OCI-LY1 (cell line): ENCODE measurements at regions not wholly inside any gene's neighbourhood (a gene's known extent, or its start where the extent isn't known, plus 50 kb on each side); places are given as distances from the start of the nearest gene placed in this dataset.

Source experiments
- H2AFZ ChIP-seq: fragments of 200-600 bp; sonication (generic), shearing (Covaris generic); 2 replicates; pipeline ENCODE4 v1.6.0; 2014; ENCODE audit warnings: antibody characterized with exemption, mild to moderate bottlenecking, low read length
- H3F3A ChIP-seq: fragments of 200-600 bp; sonication (generic), shearing (Covaris generic); 2 replicates; pipeline ENCODE4 v1.6.0; 2014; ENCODE audit warnings: mild to moderate bottlenecking, antibody characterized with exemption, low read length, moderate library complexity; ENCODE audit not compliant: insufficient read depth
- H3K27ac ChIP-seq: fragments of 200-600 bp; sonication (generic); 2 replicates; pipeline ENCODE4 v1.5.1; 2014; ENCODE audit warnings: low read length, mixed run types, mild to moderate bottlenecking, low read depth; ENCODE audit not compliant: poor library complexity, severe bottlenecking
- H3K27me3 ChIP-seq: fragments of 200-600 bp; sonication (generic); 2 replicates; pipeline ENCODE4 v1.6.0; 2014; ENCODE audit warnings: antibody characterized with exemption, mild to moderate bottlenecking, low read length, moderate library complexity; ENCODE audit not compliant: insufficient read depth
- H3K36me3 ChIP-seq: fragments of 200-600 bp; sonication (generic); 2 replicates; pipeline ENCODE4 v1.6.1; 2014; ENCODE audit warnings: mild to moderate bottlenecking, antibody characterized with exemption, low read length, moderate library complexity, mixed read lengths; ENCODE audit not compliant: insufficient read depth
- H3K4me1 ChIP-seq: fragments of 200-600 bp; sonication (generic); 2 replicates; pipeline ENCODE4 v1.5.1; 2014; ENCODE audit warnings: mild to moderate bottlenecking, low read length, moderate library complexity; ENCODE audit not compliant: insufficient read depth, severe bottlenecking
- H3K4me2 ChIP-seq: fragments of 200-600 bp; sonication (generic), shearing (Covaris generic); 2 replicates; pipeline ENCODE4 v1.6.1; 2014; ENCODE audit warnings: low read length
- H3K4me3 ChIP-seq: fragments of 200-600 bp; sonication (generic); 2 replicates; pipeline ENCODE4 v1.5.1; 2014; ENCODE audit warnings: low read length, low read depth, mild to moderate bottlenecking, mixed read lengths; ENCODE audit not compliant: poor library complexity, severe bottlenecking
- H3K79me2 ChIP-seq: fragments of 200-600 bp; shearing (Covaris generic); 2 replicates; pipeline ENCODE4 v1.6.1; 2016; ENCODE audit warnings: mixed run types, low read length, mixed read lengths; ENCODE audit not compliant: insufficient read depth
- H3K9ac ChIP-seq: fragments of 200-600 bp; sonication (generic), shearing (Covaris generic); 2 replicates; pipeline ENCODE4 v1.6.1; 2014; ENCODE audit warnings: mild to moderate bottlenecking, low read length, mixed read lengths
- H3K9me2 ChIP-seq: fragments of 200-600 bp; sonication (generic), shearing (Covaris generic); 2 replicates; pipeline ENCODE4 v1.6.1; 2014; ENCODE audit warnings: low read depth, mild to moderate bottlenecking, low read length, mixed read lengths
- H3K9me3 ChIP-seq: fragments of 200-600 bp; shearing (Covaris generic); 2 replicates; pipeline ENCODE4 v1.6.1; 2014; ENCODE audit warnings: low read length, mixed read lengths
- H4K20me1 ChIP-seq: fragments of 200-600 bp; sonication (generic), shearing (Covaris generic); 2 replicates; pipeline ENCODE4 v1.6.0; 2016; ENCODE audit warnings: mild to moderate bottlenecking, low read length; ENCODE audit not compliant: insufficient read depth
- EZH2 ChIP-seq: fragments of 200-600 bp; sonication (generic), shearing (Covaris generic); IDR thresholded peaks from 2 replicates; pipeline ENCODE4 v1.8.0; 2017; ENCODE audit warnings: borderline replicate concordance, mixed run types, mild to moderate bottlenecking, antibody characterized with exemption, low read length, moderate library complexity, mixed read lengths
- TF ChIP-seq, protein P1 (sequence below): fragments of 200-600 bp; sonication (generic), shearing (Covaris generic); IDR thresholded peaks from 2 replicates; pipeline ENCODE4 v1.5.1; 2017; ENCODE audit warnings: mild to moderate bottlenecking, antibody characterized with exemption, low read length, moderate library complexity, mixed read lengths

DNA sequence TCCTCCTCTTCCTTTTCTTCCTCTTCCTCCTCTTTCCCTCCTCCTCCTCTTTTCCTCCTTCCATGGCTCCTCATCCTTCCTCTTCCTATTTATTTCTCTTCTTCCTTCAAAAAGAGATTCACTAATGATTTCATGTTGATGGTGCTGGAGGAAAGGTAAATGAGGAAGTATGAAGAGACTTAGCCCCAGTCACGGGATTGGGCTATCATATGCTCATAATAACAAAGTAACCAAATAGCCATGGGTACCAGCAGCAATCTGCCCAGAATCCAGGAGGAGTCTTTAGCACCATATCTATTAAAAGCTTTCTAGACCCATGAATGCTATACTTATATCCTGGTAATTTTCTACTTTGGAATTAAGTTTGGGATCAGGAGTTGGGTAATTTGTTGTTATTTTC lies 910.9 kb upstream of the MAP3K7 start:
- Histone ChIP-seq H4K20me1 (no peaks in the 10 kb centered on the region), H3K4me2 (no peak overlapping the region), H3K27ac (no peak overlapping the region), H3K27me3 (no peaks in the 10 kb centered on the region), H3F3A (no peaks in the 10 kb centered on the region), H3K9me3 (no peaks in the 10 kb centered on the region), H2AFZ (no peak overlapping the region), H3K9ac (no peak overlapping the region), H3K36me3 (no peaks in the 10 kb centered on the region), H3K4me3 (no peak overlapping the region), H3K79me2 (no peaks in the 10 kb centered on the region), H3K4me1 (no peaks in the 10 kb centered on the region), H3K9me2 (no peaks in the 10 kb centered on the region)
- TF ChIP-seq EZH2, result no peak
- TF ChIP-seq, protein P1, sequence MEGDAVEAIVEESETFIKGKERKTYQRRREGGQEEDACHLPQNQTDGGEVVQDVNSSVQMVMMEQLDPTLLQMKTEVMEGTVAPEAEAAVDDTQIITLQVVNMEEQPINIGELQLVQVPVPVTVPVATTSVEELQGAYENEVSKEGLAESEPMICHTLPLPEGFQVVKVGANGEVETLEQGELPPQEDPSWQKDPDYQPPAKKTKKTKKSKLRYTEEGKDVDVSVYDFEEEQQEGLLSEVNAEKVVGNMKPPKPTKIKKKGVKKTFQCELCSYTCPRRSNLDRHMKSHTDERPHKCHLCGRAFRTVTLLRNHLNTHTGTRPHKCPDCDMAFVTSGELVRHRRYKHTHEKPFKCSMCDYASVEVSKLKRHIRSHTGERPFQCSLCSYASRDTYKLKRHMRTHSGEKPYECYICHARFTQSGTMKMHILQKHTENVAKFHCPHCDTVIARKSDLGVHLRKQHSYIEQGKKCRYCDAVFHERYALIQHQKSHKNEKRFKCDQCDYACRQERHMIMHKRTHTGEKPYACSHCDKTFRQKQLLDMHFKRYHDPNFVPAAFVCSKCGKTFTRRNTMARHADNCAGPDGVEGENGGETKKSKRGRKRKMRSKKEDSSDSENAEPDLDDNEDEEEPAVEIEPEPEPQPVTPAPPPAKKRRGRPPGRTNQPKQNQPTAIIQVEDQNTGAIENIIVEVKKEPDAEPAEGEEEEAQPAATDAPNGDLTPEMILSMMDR, result no peak

DNA sequence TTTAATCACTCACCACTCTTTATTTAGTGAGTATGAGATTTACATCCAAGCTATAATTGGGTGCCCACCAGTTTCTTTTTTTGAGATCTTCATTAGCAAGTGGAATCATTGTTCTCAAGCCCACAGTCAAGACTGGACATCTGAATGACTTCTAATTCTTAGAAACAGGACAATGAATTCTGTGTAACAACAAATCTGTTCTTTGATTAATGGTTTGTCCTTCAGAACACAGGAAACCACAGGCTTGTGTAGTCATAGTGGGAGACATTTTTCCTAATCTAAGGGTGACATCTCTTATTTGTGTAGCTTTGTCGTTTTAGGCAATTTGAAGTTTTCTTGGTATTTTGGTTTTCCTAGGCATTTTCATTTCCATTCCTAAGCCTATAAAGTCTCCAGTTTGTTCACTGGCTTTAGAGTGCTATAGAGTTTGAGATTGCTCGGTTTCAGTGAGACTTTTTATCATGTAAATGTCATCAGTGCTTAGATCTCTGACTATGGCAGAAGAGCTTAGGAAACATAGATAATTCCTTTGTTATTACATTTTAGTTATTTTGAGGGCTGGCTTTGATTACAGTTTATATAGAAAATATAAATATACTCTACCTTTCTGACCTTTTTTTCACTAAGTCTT lies 903.9 kb upstream of the MAP3K7 start:
- H4K20me1 ChIP-seq, result no peaks in the 10 kb centered on the region
- H3F3A ChIP-seq, result no peaks in the 10 kb centered on the region
- no peaks in the 10 kb centered on the region for H3K36me3 ChIP-seq
- H3K4me2 ChIP-seq, result no peak overlapping the region
- no peak overlapping the region for H2AFZ ChIP-seq
- no peak overlapping the region for H3K4me3 ChIP-seq
- H3K9me2 ChIP-seq, result no peaks in the 10 kb centered on the region
- H3K79me2 ChIP-seq, result no peaks in the 10 kb centered on the region
- TF ChIP-seq, protein P1, result no peak
- TF ChIP-seq EZH2, result no peak
- H3K27me3 ChIP-seq, result no peaks in the 10 kb centered on the region
- H3K4me1 ChIP-seq, result no peaks in the 10 kb centered on the region
- H3K9ac ChIP-seq, result no peak overlapping the region
- H3K27ac ChIP-seq, result no peak overlapping the region
- no peaks in the 10 kb centered on the region for H3K9me3 ChIP-seq

DNA sequence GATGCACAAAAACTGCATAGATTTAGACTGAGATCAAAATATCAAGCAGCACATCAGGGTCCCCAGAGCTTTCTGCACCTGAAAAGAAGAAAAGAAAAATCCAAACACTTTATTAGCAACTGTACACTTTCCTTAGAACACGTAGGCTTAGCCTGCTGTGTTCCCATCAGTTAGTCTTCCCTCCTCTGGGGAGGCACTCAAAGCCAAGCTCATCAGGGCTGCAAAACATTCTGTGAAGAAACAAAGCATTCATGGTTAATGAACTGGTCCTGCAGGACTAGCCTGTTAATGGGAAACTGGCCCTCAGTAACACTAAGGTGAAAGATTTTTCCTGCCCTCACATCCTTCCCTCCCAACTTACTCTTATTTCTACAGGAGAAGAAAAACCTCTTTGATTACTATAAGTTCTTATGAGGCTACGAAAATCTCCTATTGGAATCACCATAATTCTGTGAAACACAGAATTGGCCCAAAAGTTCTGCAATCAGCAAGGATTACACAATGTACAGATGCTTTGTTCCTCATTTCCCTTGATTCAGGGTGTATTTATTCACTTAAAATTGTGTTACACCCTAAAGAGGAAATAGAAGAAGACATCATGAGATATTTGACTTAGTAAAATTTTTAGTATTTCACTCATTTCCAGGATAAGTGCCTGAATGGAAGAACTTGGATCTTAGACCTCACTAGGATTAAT lies 901.0 kb upstream of the MAP3K7 start:
- no peaks in the 10 kb centered on the region for H4K20me1 ChIP-seq

More for the DNA sequence above, 901.0 kb upstream of the MAP3K7 start:
- Histone ChIP-seq H3K4me3 (no peak overlapping the region), H3K9ac (no peak overlapping the region), H3K4me2 (no peak overlapping the region), H3K4me1 (no peaks in the 10 kb centered on the region), H3K27me3 (no peaks in the 10 kb centered on the region), H3K9me2 (no peaks in the 10 kb centered on the region), H3F3A (no peaks in the 10 kb centered on the region), H3K9me3 (no peaks in the 10 kb centered on the region), H2AFZ (no peak overlapping the region), H3K79me2 (no peaks in the 10 kb centered on the region), H3K36me3 (no peaks in the 10 kb centered on the region), H3K27ac (no peak overlapping the region)
- no peak for TF ChIP-seq EZH2
- TF ChIP-seq, protein P1, result no peak
